ENCODE measurements at regions not wholly inside any gene's neighbourhood (a gene's known extent, or its start where the extent isn't known, plus 50 kb on each side); places are given as distances from the start of the nearest gene placed in this dataset.

DNA sequence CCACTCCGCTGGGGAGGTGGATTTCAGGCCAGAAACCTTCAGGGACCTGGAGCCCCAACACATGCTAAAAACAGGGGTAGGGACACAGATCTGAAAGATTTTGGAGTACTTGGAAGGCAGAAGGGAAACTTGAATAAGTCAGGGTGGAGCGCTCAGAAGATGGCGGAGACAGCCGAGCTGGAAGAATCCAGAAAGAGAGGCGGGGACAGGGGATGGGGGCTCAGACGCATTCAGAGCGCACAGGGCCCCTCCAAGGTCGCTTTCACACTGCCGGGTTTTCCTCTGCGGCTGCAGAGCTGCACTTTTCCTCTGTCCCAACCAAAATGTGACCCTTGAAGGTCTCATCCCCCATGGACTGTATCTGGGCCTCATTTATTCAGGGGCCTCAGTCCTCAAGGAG is 56.9 kb downstream of the ERICH4 start:
- TF ChIP-seq, protein P1, sequence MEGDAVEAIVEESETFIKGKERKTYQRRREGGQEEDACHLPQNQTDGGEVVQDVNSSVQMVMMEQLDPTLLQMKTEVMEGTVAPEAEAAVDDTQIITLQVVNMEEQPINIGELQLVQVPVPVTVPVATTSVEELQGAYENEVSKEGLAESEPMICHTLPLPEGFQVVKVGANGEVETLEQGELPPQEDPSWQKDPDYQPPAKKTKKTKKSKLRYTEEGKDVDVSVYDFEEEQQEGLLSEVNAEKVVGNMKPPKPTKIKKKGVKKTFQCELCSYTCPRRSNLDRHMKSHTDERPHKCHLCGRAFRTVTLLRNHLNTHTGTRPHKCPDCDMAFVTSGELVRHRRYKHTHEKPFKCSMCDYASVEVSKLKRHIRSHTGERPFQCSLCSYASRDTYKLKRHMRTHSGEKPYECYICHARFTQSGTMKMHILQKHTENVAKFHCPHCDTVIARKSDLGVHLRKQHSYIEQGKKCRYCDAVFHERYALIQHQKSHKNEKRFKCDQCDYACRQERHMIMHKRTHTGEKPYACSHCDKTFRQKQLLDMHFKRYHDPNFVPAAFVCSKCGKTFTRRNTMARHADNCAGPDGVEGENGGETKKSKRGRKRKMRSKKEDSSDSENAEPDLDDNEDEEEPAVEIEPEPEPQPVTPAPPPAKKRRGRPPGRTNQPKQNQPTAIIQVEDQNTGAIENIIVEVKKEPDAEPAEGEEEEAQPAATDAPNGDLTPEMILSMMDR (conservative IDR thresholded peaks at IDR 0.05; ENCODE audit: low read depth in 2 of 2), result no peak
- TF ChIP-seq EZH2 (IDR thresholded peaks at IDR 0.05; ENCODE audit: low read depth, unreplicated experiment), result no peak
- TF ChIP-seq JUNB (IDR thresholded peaks at IDR 0.05; ENCODE audit: unreplicated experiment), result no peak
- TF ChIP-seq EZH2phosphoT487 (IDR thresholded peaks at IDR 0.05; ENCODE audit: unreplicated experiment), result no peak
- no peak for TF ChIP-seq ZNF114 (CRISPR knock-in tag; IDR thresholded peaks at IDR 0.05)
- no peak for TF ChIP-seq REST (IDR thresholded peaks at IDR 0.05; ENCODE audit: unreplicated experiment)
- no peak for TF ChIP-seq POLR2AphosphoS5 (IDR thresholded peaks at IDR 0.05; ENCODE audit: low read depth)
- no peak for TF ChIP-seq ETS1 (IDR thresholded peaks at IDR 0.05)
- TF ChIP-seq, protein P2, sequence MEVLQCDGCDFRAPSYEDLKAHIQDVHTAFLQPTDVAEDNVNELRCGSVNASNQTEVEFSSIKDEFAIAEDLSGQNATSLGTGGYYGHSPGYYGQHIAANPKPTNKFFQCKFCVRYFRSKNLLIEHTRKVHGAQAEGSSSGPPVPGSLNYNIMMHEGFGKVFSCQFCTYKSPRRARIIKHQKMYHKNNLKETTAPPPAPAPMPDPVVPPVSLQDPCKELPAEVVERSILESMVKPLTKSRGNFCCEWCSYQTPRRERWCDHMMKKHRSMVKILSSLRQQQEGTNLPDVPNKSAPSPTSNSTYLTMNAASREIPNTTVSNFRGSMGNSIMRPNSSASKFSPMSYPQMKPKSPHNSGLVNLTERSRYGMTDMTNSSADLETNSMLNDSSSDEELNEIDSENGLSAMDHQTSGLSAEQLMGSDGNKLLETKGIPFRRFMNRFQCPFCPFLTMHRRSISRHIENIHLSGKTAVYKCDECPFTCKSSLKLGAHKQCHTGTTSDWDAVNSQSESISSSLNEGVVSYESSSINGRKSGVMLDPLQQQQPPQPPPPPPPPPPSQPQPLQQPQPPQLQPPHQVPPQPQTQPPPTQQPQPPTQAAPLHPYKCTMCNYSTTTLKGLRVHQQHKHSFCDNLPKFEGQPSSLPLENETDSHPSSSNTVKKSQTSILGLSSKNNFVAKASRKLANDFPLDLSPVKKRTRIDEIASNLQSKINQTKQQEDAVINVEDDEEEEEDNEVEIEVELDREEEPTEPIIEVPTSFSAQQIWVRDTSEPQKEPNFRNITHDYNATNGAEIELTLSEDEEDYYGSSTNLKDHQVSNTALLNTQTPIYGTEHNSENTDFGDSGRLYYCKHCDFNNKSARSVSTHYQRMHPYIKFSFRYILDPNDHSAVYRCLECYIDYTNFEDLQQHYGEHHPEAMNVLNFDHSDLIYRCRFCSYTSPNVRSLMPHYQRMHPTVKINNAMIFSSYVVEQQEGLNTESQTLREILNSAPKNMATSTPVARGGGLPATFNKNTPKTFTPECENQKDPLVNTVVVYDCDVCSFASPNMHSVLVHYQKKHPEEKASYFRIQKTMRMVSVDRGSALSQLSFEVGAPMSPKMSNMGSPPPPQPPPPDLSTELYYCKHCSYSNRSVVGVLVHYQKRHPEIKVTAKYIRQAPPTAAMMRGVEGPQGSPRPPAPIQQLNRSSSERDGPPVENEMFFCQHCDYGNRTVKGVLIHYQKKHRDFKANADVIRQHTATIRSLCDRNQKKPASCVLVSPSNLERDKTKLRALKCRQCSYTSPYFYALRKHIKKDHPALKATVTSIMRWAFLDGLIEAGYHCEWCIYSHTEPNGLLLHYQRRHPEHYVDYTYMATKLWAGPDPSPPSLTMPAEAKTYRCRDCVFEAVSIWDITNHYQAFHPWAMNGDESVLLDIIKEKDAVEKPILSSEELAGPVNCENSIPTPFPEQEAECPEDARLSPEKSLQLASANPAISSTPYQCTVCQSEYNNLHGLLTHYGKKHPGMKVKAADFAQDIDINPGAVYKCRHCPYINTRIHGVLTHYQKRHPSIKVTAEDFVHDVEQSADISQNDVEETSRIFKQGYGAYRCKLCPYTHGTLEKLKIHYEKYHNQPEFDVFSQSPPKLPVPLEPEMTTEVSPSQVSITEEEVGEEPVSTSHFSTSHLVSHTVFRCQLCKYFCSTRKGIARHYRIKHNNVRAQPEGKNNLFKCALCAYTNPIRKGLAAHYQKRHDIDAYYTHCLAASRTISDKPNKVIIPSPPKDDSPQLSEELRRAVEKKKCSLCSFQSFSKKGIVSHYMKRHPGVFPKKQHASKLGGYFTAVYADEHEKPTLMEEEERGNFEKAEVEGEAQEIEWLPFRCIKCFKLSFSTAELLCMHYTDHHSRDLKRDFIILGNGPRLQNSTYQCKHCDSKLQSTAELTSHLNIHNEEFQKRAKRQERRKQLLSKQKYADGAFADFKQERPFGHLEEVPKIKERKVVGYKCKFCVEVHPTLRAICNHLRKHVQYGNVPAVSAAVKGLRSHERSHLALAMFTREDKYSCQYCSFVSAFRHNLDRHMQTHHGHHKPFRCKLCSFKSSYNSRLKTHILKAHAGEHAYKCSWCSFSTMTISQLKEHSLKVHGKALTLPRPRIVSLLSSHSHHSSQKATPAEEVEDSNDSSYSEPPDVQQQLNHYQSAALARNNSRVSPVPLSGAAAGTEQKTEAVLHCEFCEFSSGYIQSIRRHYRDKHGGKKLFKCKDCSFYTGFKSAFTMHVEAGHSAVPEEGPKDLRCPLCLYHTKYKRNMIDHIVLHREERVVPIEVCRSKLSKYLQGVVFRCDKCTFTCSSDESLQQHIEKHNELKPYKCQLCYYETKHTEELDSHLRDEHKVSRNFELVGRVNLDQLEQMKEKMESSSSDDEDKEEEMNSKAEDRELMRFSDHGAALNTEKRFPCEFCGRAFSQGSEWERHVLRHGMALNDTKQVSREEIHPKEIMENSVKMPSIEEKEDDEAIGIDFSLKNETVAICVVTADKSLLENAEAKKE (CRISPR knock-in tag; IDR thresholded peaks at IDR 0.05), result no peak
- no peak for TF ChIP-seq NANOG (IDR thresholded peaks at IDR 0.05; ENCODE audit: borderline replicate concordance)
